GDM1 (cell line): ENCODE measurements at regions not wholly inside any gene's neighbourhood (a gene's known extent, or its start where the extent isn't known, plus 50 kb on each side); places are given as distances from the start of the nearest gene placed in this dataset.
"Not testable (repeated sequence)": the region's sequence is repeated elsewhere in the genome, so short reads cannot be mapped to it uniquely, and the experiment has no call there.

Experiments
- DNase-seq: peaks from one replicate; lab custom pipeline; 2025; lab: John Stamatoyannopoulos, UW

GRCh38 chr5:90285581-90285980 is 124.0 kb downstream of the CETN3 start:
- DNase-seq, result no peak

DNA sequence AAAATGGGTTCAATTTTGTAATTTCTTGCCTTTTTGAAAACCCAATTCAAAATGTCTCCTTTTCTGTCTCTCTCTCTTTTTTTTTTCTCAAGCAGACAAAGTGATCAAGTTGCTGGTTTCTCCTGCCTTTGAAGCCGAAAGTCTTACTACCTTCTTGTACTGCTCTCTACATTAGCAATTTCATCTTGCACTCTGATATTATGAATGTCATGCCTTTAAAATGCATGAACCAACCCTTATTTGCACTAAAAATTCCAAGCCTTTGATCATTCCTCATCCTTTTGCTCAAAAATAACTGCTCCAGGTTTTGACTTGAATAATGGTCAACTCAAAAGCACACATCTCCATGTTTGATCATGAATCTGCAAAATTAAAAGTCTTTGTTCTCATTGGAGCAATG is 125.2 kb downstream of the CETN3 start:
- DNase-seq, result no peak

GRCh38 chr5:90279091-90279490 is 130.5 kb downstream of the CETN3 start:
- no peak for DNase-seq

- no peak for DNase-seq
Measured at GRCh38 chr5:90274216-90274615, 135.3 kb downstream of the CETN3 start.

DNA sequence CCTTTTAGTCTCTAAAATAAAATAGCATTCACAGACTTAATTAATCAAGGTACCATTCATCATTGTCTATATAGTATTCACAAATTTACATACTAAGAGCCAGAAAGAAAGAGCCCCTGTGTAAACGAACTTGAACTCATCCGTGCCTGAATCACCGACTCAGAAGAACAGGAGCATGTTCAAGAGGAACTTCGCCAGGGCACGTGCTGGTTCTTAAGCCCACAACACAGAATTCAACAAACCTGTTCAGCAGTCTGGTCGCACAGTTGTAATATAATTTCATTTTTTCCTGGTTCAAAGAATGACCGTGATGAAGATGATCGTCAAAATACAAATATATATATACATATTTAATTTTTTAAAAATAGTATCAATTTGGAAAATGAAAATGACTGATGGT is 141.9 kb downstream of the CETN3 start:
- DNase-seq, result no peak

DNA sequence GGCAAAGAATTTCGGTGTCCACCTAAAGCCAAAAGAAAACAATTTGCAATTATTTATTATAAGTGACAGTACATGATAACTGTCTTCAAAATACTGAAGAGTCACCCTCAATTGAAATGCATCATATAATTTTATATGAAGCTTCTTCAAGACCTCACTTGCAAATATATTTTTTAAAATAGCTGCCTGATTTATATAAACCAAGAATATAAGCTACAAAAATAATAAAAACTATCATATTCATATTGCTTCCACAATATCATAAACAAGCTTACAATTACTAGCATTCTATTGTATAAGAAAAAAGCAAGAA is 144.1 kb downstream of the CETN3 start:
- DNase-seq, result no peak

GRCh38 chr5:90264689-90265544 is 144.6 kb downstream of the CETN3 start:
- DNase-seq, result peak; percentile 44

- DNase-seq, result no peak
Measured at GRCh38 chr5:90263102-90263820, 146.3 kb downstream of the CETN3 start.

- DNase-seq, result no peak
Measured at GRCh38 chr5:90251447-90251846, 158.1 kb downstream of the CETN3 start.

GRCh38 chr5:90248640-90249039 is 160.9 kb downstream of the CETN3 start:
- DNase-seq, result no peak

DNA sequence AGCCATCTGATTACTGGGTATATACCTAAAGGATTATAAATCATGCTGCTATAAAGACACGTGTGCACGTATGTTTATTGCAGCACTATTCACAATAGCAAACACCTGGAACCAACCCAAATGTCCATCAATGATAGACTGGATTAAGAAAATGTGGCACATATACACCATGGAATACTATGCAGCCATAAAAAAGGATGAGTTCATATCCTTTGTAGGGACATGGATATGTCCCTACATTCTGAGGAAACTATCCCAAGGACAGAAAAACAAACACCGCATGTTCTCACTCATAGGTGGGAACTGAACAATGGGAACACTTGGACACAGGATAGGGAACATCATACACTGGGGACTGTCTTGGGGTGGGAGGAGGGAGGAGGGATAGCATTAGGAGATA is 165.7 kb downstream of the CETN3 start:
- DNase-seq, result not testable (repeated sequence)

GRCh38 chr5:90233476-90233875 is 176.1 kb downstream of the CETN3 start:
- DNase-seq, result no peak

DNA sequence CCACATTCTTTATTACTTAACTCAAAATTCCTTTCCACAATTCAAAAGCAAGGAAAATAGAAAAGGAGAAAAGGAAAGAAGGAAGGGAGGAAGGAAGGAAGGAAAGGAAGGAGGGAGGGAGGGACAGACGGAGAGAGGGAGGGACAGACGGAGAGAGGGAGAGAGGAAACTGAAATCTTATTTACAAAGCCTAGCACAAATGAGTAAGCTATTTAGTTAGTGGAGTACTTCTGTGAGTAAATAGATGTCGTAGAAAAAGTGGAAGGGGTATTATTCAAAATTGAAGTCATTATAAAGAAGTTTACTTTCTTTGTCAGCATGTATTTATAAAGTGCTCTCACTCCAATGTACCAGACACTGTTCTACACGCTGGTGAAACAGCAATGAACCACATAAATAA is 177.9 kb downstream of the CETN3 start:
- no peak for DNase-seq

DNA sequence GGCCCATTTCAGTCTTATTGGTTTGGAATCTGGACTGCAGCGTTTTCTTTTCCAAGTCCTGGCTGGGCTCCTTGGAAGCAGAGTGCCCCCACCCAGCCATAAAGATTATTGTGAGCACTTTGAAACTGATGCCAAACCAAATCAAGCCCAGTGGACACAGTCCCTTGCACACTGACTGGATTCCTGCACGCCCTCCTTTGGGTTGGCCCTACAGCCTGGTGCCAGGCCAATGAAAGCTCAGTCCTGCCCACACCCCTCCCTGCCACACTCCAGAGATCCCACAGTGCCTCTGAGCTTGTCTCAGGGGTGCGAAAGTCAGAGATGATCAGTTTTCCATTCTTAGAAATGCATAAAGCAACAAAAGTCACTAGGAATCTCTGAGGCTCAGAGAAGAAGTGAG is 181.9 kb downstream of the CETN3 start:
- DNase-seq, result no peak

DNA sequence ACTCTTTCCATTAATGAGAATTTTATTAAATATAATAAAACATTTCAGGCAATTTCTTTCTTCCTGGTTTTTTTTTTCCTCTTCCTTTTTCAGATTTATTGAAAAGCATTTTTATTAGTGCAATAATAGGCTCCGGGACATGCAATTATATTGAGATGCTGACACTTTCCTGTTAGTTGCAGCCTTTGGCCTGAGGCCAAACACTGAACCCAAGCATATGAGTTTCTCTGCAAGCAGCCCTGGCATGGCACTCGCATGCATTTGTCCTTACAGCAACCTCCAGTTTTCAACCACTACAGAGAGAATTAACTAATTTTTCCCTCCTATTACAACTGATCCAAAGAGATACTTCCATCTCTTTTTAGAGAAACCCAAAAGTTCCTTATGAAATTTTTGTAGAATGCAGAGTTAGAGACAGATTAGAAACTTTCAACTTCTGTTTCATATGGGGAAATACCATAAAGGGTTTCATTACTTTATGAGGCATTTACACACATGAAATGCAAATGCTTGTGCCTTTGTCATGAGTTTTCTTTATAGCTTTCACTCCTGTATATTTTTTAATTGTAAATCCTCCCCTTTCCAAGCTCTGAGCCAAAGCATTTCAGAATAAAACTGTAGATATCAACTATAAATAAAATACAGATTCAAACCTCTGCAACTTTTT is 183.0 kb downstream of the CETN3 start:
- no peak for DNase-seq

- DNase-seq, result no peak
Measured at GRCh38 chr5:90224342-90224741, 185.2 kb downstream of the CETN3 start.

DNA sequence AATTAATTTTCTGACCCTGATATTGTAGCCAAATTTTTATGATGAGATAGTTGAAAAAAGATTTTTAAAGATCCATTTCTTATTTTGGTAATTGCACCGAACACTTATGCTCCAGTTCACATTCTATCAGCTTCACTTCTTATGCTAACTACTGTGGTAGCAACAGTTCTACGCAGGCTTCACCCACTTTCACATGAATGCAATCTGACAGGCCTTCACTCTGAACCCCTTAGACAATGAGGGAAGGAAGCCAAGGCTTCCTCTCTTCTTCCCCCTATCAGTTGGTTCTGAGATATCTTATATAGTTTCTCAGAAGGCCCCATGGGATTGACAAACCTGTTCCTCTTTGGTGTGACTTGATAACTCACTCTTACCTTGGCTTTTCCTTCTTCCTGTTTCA is 185.8 kb downstream of the CETN3 start:
- DNase-seq, result no peak

DNA sequence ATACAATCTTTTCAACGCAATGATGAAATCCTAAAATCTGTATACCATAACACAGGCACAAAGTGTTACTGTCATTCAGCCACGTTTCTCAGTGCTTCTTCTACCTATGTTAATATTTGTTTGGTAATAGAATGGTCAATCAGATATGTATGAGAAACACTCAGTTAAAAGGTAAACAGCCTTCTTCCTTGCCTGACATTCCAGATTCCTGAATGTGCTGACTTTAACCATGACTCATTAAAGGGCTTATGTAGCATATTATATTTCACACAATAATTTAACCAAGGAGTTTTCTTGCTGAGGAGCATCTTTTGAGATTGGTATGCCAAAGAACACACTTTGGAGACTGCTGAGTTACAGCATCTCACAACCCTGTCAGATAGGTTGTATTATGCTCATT is 187.6 kb downstream of the CETN3 start:
- no peak for DNase-seq

- DNase-seq, result no peak
Measured at GRCh38 chr5:90220554-90220953, 189.0 kb downstream of the CETN3 start.

DNA sequence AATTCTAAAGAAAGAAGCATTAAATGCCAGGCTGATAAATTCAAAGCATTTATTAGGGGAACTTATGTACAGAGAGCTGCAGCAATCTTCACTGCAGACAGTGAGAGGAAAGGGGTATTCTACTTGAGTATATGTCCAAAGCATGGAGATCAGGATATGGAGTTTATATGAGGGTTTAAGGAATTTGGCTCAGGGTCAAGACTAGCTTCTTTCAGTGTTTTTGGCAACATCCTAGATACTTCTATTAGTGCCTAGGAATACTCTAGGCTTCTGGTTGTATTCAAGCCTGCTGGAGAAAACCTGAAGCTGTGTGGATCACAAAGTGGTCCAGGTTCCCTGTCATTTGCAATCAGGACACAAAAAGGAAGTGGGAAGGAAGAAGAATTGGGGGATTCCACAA is 194.6 kb downstream of the CETN3 start:
- DNase-seq, result no peak

GRCh38 chr5:90208323-90208722 is 201.2 kb downstream of the CETN3 start:
- DNase-seq, result not testable (repeated sequence)

- no peak for DNase-seq
Measured at GRCh38 chr5:90201923-90202322, 207.6 kb downstream of the CETN3 start.

DNA sequence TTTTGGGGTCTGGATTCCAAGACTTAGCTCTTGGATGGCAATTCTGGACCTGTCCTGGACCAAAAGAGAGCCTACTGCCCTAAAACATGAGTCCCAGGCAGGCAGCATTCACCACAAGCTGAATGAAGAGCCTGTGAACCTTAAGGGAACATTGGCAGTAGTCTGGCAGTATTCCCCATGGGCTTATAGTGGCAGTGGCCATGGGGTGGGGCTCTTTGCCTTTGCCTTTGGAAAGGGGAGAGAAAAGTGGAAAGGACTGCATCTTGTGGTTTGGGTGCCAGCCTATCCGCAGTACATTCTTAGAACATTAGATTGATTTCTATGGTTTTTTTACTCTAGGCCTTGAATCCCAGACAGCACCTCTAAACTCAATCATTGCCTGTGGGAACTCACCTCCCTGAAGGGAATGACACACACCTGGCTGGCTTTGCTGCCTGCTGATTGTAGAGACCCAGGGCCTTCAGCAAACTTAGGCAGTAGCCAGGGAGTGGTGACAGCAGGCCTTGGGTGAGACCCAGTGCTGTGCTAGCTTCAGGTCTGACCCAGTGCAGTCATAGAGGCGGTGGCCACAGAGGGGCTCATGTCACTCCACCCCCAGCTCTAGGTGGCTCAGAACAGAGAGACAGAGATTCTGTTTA is 216.3 kb downstream of the CETN3 start:
- DNase-seq, result no peak
